Mucosa of rectum (tissue), 2 donors: ENCODE measurements at regions not wholly inside any gene's neighbourhood (a gene's known extent, or its start where the extent isn't known, plus 50 kb on each side); places are given as distances from the start of the nearest gene placed in this dataset.

ENCODE experiments used
- H3K27ac ChIP-seq, 2 donors: one replicate each; pipeline ENCODE4 v1.7.0; 2013; ENCODE audit warnings: inconsistent platforms in 2 of 2, low read depth in 2 of 2, low read length in 2 of 2
- H3K27me3 ChIP-seq, 2 donors: one replicate each; pipeline ENCODE4 v1.7.0; 2013; ENCODE audit warnings: low read length in 2 of 2; ENCODE audit not compliant: control insufficient read depth in 2 of 2, insufficient read depth in 2 of 2
- H3K36me3 ChIP-seq, 2 donors: one replicate each; pipeline ENCODE4 v1.7.0; 2013; ENCODE audit warnings: low read length in 2 of 2; ENCODE audit not compliant: control insufficient read depth in 2 of 2, insufficient read depth in 2 of 2
- H3K4me1 ChIP-seq, 2 donors: one replicate each; pipeline ENCODE4 v1.7.0; 2013; ENCODE audit warnings: low read length in 2 of 2, mild to moderate bottlenecking in 1 of 2; ENCODE audit not compliant: control insufficient read depth in 2 of 2, insufficient read depth in 2 of 2
- H3K4me3 ChIP-seq, 2 donors: one replicate each; pipeline ENCODE4 v1.7.0; 2013; ENCODE audit warnings: low read length in 2 of 2
- H3K9ac ChIP-seq, 2 donors: one replicate each; pipeline ENCODE4 v1.7.0; 2013; ENCODE audit warnings: low read length in 2 of 2, low read depth in 1 of 2, mild to moderate bottlenecking in 1 of 2
- H3K9me3 ChIP-seq, 2 donors: one replicate each; pipeline ENCODE4 v1.7.0; 2013; ENCODE audit warnings: low read length in 2 of 2; ENCODE audit not compliant: control insufficient read depth in 2 of 2
- donor health status: healthy.
- donor health status: Normal muscosa, but diverticular disease.

- H3K4me3 ChIP-seq, result peak overlapping the region; percentile 4 to 44
- no peaks in the 10 kb centered on the region for H3K36me3 ChIP-seq
- H3K9ac ChIP-seq, result peak overlapping the region; percentile 38 to 66
- no peaks in the 10 kb centered on the region for H3K27me3 ChIP-seq
- peaks cover 13 to 19% of the 10 kb centered on the region in 2 donors for H3K4me1 ChIP-seq
- H3K9me3 ChIP-seq, result no peaks in the 10 kb centered on the region
- H3K27ac ChIP-seq, result peak overlapping the region; percentile 87 to 89
Measured at GRCh38 chr20:50267041-50267865, 76.6 kb downstream of the CEBPB start.

- no peak overlapping the region for H3K4me3 ChIP-seq
- H3K36me3 ChIP-seq, result no peaks in the 10 kb centered on the region
- no peaks in the 10 kb centered on the region for H3K27me3 ChIP-seq
- peaks cover 13 to 19% of the 10 kb centered on the region in 2 donors for H3K4me1 ChIP-seq
- H3K27ac ChIP-seq, result peak overlapping the region; percentile 87 to 89
- no peaks in the 10 kb centered on the region for H3K9me3 ChIP-seq
- H3K9ac ChIP-seq, result peak overlapping the region; percentile 2 to 66
Measured at GRCh38 chr20:50267866-50268219, 77.2 kb downstream of the CEBPB start.

- no peaks in the 10 kb centered on the region for H3K9me3 ChIP-seq
- H3K27me3 ChIP-seq, result no peaks in the 10 kb centered on the region
- no peak overlapping the region for H3K9ac ChIP-seq
- H3K36me3 ChIP-seq, result no peaks in the 10 kb centered on the region
- peaks cover 13 to 19% of the 10 kb centered on the region in 2 donors for H3K4me1 ChIP-seq
- no peak overlapping the region for H3K4me3 ChIP-seq
- H3K27ac ChIP-seq, result no peak overlapping the region
Measured at GRCh38 chr20:50269091-50270033, 78.7 kb downstream of the CEBPB start.

GRCh38 chr20:50270034-50270395 lies 79.4 kb downstream of the CEBPB start:
- peaks cover 13 to 19% of the 10 kb centered on the region in 2 donors for H3K4me1 ChIP-seq
- no peak overlapping the region for H3K4me3 ChIP-seq
- H3K36me3 ChIP-seq, result no peaks in the 10 kb centered on the region
- H3K9ac ChIP-seq, result no peak overlapping the region
- no peaks in the 10 kb centered on the region for H3K9me3 ChIP-seq
- H3K27me3 ChIP-seq, result no peaks in the 10 kb centered on the region
- H3K27ac ChIP-seq, result no peak overlapping the region

GRCh38 chr20:50270569-50270968 lies 79.9 kb downstream of the CEBPB start:
- H3K9ac ChIP-seq, result no peak overlapping the region
- peaks cover 13 to 19% of the 10 kb centered on the region in 2 donors for H3K4me1 ChIP-seq
- no peak overlapping the region for H3K4me3 ChIP-seq
- H3K36me3 ChIP-seq, result no peaks in the 10 kb centered on the region
- no peaks in the 10 kb centered on the region for H3K9me3 ChIP-seq
- no peaks in the 10 kb centered on the region for H3K27me3 ChIP-seq
- no peak overlapping the region for H3K27ac ChIP-seq

- H3K36me3 ChIP-seq, result no peaks in the 10 kb centered on the region
- H3K27me3 ChIP-seq, result no peaks in the 10 kb centered on the region
- H3K27ac ChIP-seq, result no peak overlapping the region
- H3K4me3 ChIP-seq, result no peak overlapping the region
- no peak overlapping the region for H3K9ac ChIP-seq
- H3K4me1 ChIP-seq, result peaks cover 13 to 19% of the 10 kb centered on the region in 2 donors
- no peaks in the 10 kb centered on the region for H3K9me3 ChIP-seq
Measured at GRCh38 chr20:50271176-50271575, 80.5 kb downstream of the CEBPB start.

- Histone ChIP-seq H3K27ac (peak overlapping the region in 1 of 2 donors; percentile 34), H3K36me3 (no peaks in the 10 kb centered on the region), H3K4me3 (no peak overlapping the region), H3K9me3 (no peaks in the 10 kb centered on the region), H3K9ac (no peak overlapping the region), H3K4me1 (peaks cover 14 to 16% of the 10 kb centered on the region in 2 donors), H3K27me3 (no peaks in the 10 kb centered on the region)
Measured at GRCh38 chr20:50271612-50272011, 81.0 kb downstream of the CEBPB start.

GRCh38 chr20:50272030-50272723 lies 81.5 kb downstream of the CEBPB start:
- Histone ChIP-seq H3K4me3 (no peak overlapping the region), H3K9me3 (no peaks in the 10 kb centered on the region), H3K27ac (peak overlapping the region in 1 of 2 donors; percentile 34), H3K4me1 (peaks cover 11 to 12% of the 10 kb centered on the region in 2 donors), H3K9ac (no peak overlapping the region), H3K36me3 (no peaks in the 10 kb centered on the region), H3K27me3 (no peaks in the 10 kb centered on the region)

- H3K27ac ChIP-seq, result no peak overlapping the region
- no peaks in the 10 kb centered on the region for H3K27me3 ChIP-seq
- peaks cover 8 to 11% of the 10 kb centered on the region in 2 donors for H3K4me1 ChIP-seq
- H3K9me3 ChIP-seq, result no peaks in the 10 kb centered on the region
- no peak overlapping the region for H3K4me3 ChIP-seq
- no peaks in the 10 kb centered on the region for H3K36me3 ChIP-seq
- H3K9ac ChIP-seq, result no peak overlapping the region
Measured at GRCh38 chr20:50272724-50273446, 82.3 kb downstream of the CEBPB start.
